ENCODE measurements at regions not wholly inside any gene's neighbourhood (a gene's known extent, or its start where the extent isn't known, plus 50 kb on each side); places are given as distances from the start of the nearest gene placed in this dataset.

DNA sequence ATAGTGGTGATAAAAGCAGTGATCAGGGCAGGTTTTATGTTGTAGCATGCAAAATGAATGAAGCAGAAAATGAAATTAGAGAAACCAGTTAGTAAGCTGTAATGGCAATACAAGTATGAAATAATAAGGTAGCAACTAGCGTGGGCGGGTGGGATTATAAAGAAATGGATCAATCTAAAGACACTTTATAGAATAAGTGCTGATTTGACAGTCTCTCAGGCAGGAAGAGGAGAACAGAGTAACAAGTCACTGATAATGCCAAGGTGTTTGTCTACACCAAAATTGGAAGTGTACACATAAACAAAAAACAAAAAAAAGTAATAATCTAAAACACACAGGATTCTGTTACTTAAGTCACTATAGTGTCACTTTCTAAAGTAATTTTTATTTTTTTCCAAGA, 51.0 kb upstream of the PCBP1 start:
- H3K9me3 Mint-ChIP-seq = no peaks in the 10 kb centered on the region
- peaks cover 5% of the 10 kb centered on the region in 2 donors for H3K36me3 Mint-ChIP-seq
- DNase-seq (ENCODE audit: low spot score in 2 of 2) = no peak
- H3K27ac Mint-ChIP-seq = no peak overlapping the region
- ATAC-seq = no peak

- Mint-ChIP-seq H3K27ac (no peak overlapping the region), H3K9me3 (no peaks in the 10 kb centered on the region), H3K36me3 (peaks cover 5% of the 10 kb centered on the region in 2 donors)
- DNase-seq (ENCODE audit: low spot score in 2 of 2) (no peak), ATAC-seq (peak in 1 of 2 donors; percentile 45)
These were observed 51.9 kb upstream of the PCBP1 start for GRCh38 chr2:70035344-70035844.

DNA sequence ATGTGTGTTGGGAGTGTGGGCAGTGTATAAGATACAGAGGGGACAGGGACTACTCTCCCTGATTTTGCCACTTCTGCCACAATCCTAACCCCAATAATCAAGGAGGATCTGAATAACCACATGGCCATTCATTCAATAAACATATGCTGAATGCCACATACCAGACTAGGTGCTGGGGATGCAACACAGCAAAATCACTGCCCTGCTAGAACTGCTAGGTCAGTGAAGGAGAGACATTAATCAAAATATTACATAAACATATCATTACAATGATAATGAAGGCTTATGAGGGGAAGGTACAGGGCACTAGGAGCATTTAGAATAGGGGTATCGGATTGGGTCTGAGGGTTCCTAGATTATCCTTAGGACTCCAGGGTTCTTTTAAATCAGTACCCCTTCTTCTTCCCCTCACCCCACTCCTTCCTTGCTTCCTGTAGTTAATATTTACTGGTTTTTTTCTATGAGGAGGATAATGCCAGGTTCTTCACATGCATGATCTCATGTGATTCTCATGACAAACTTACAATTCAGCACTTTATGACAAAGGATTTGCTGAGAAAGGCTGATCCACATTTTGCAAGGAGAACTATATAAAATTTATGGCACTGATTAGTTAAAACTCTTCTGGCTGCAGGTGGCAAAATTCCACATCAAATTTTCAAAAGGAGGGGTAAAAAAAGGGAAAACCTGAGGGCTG, 56.4 kb upstream of the PCBP1 start:
- Mint-ChIP-seq H3K36me3 (no peaks in the 10 kb centered on the region), H3K9me3 (no peaks in the 10 kb centered on the region), H3K27ac (no peak overlapping the region)
- ATAC-seq = no peak
- DNase-seq (ENCODE audit: low spot score in 2 of 2) = no peak

DNA sequence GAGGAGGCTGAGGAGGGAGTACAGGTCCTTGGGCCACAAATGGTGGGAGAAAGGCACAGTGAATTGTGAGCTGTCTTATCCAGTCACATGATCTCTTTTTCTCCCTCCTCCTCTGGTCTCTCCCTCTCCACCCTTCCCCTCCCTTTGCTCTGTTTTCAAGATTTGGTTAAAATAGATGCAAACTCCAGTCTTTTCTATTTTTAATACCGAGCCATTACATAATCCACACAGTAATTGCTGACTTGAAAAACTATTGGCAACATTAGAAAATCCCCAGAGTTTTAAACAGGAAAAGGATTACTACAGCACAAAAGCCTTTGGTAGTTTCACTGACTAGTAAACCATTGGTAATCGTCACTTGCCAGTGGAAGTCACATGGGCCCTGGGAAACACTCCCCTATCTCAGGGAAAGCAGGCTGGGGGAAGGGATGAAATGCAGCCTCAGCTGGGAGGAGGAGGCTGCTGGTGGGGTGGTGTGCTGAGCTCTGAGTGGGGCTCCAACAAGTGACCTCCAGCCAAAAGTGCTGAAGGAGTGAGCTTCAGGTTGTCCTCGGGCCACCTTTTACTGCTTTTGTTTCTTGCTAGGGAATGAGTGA, 57.4 kb upstream of the PCBP1 start:
- DNase-seq (ENCODE audit: low spot score in 2 of 2) = no peak
- Mint-ChIP-seq H3K27ac (no peak overlapping the region), H3K9me3 (no peaks in the 10 kb centered on the region), H3K36me3 (no peaks in the 10 kb centered on the region)
- no peak for ATAC-seq

DNA sequence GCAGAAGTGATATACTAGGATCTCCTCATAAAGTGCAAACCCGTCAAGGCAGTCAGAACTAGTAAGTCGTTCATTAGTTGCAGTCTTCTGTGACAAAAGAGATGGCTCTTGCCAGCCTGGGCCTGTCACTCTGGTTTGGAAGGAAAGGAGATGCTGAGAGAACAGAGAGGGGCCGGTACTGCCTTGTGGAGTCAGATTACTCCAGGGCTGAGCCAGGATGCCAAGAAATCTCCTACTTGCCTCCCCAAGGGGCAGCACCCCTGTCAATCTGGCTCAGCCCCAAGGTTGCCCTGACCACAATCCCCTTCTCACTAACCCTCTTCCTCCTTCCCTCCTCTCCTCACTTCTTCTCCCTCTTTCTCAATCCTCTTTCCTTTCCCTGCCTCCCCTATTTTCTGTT, 62.9 kb upstream of the ASPRV1 start:
- H3K36me3 Mint-ChIP-seq = peaks cover 0 to under 1% of the 10 kb centered on the region in 2 donors
- H3K27ac Mint-ChIP-seq = no peak overlapping the region
- H3K9me3 Mint-ChIP-seq = no peaks in the 10 kb centered on the region
- no peak for DNase-seq (ENCODE audit: low spot score in 2 of 2)
- ATAC-seq = no peak

DNA sequence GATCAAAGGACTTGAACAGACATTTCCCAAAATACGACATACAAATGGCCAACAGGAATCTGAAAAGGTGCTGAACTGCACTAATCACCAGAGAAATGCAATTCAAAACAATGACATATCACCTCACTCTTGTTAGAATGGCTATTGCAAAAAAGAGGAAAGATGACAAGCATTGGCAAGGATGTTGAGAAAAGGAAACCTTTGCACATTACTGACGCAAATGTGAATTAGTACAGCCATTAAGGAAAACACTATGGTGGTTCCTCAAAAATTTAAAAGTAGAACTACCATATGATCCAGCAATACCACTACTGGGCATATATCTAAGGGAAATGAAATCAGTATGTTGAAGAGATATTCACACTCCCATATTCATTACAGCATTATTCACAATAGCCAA, 57.7 kb upstream of the ASPRV1 start:
- DNase-seq (ENCODE audit: low spot score in 2 of 2) (no peak), ATAC-seq (no peak)
- Mint-ChIP-seq H3K36me3 (peaks cover 7 to 40% of the 10 kb centered on the region in 2 donors), H3K27ac (peak overlapping the region in 1 of 2 donors; percentile 9), H3K9me3 (peaks cover 0 to 5% of the 10 kb centered on the region in 2 donors)

GRCh38 chr2:70017962-70018361, 56.5 kb upstream of the ASPRV1 start:
- ATAC-seq = no peak
- Mint-ChIP-seq H3K9me3 (peaks cover 0 to 5% of the 10 kb centered on the region in 2 donors), H3K36me3 (peaks cover 7 to 42% of the 10 kb centered on the region in 2 donors), H3K27ac (no peak overlapping the region)
- no peak for DNase-seq (ENCODE audit: low spot score in 2 of 2)

DNA sequence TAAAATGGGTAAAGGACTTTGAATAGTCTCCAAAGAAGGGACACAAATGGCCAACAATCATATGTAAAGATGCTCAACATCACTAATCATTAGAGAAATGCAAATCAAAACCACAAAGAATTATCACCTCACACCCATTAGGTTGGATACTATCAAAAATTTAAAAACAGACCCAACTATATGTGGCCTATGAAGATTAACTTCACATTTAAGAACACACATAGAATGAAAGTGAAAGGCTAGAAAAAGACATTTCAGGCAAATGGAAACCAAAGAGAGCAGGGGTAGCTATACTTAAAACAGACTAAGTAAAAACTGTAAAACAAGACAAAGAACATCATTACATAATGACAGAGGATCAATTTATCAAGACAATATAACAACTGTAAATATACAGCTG, 53.5 kb upstream of the ASPRV1 start:
- Mint-ChIP-seq H3K9me3 (peaks cover 0 to 5% of the 10 kb centered on the region in 2 donors), H3K36me3 (peaks cover 7 to 42% of the 10 kb centered on the region in 2 donors), H3K27ac (peak overlapping the region; percentile 0 to 27)
- DNase-seq (ENCODE audit: low spot score in 2 of 2) (no peak), ATAC-seq (no peak)

DNA sequence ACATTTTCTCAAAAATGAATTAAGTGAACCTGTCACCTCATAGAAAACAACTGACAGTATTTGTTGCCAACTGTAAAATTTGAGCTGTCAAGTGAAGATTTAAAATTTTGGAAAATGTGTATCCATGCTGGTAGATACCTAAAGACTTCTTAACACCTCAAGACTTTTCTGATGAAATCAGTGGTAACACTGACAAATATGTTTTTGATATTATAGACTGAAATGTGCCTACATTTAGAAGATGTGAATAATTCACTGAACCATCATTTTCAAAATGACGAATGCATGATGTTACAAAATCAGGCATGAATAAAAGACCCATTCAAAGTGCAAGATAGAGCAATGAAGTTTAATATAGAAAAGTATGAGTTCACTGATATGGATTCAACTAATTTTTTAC, 51.5 kb upstream of the ASPRV1 start:
- Mint-ChIP-seq H3K36me3 (peaks cover 7 to 28% of the 10 kb centered on the region in 2 donors), H3K9me3 (no peaks in the 10 kb centered on the region), H3K27ac (no peak overlapping the region)
- DNase-seq (ENCODE audit: low spot score in 2 of 2) (no peak), ATAC-seq (no peak)

- H3K27ac Mint-ChIP-seq = no peak overlapping the region
These were observed 50.4 kb upstream of the ASPRV1 start for GRCh38 chr2:70011786-70012185.

DNA sequence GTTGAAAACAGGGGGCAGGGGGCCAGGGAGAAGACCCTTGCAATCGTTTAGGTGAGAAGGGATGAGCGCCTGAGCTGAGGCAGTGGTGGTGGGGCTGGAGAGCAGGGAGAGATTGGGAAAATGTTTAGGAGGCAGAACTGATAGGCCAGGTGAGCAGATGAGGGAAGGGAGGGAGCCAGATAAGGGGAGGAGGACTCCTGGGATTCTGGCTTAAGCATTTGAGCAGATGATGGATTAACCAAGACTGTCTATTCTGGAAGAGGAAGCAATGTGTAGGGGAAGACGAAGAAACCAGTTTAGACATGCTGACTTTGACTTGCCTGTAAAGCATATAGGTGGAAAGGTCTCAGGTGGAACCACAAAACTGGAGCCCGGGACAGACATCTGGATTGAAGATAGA, 49.9 kb upstream of the ASPRV1 start:
- DNase-seq (ENCODE audit: low spot score in 2 of 2) (no peak), ATAC-seq (no peak)
- peaks cover 7 to 20% of the 10 kb centered on the region in 2 donors for H3K36me3 Mint-ChIP-seq
- no peaks in the 10 kb centered on the region for H3K9me3 Mint-ChIP-seq
- no peak overlapping the region for H3K27ac Mint-ChIP-seq

More at GRCh38 chr2:70011786-70012185, 50.4 kb upstream of the ASPRV1 start:
- DNase-seq (ENCODE audit: low spot score in 2 of 2) (no peak), ATAC-seq (no peak)
- Mint-ChIP-seq H3K36me3 (peaks cover 7 to 21% of the 10 kb centered on the region in 2 donors), H3K9me3 (no peaks in the 10 kb centered on the region)

Measured in activated naive CD4-positive, alpha-beta T cell treated with anti-CD3 and anti-CD28 coated beads, Interleukin-2, amount 50 U/mL, for 72 hours (primary cell).